CD8-positive, alpha-beta memory T cell (primary cell): ENCODE measurements at regions not wholly inside any gene's neighbourhood (a gene's known extent, or its start where the extent isn't known, plus 50 kb on each side); places are given as distances from the start of the nearest gene placed in this dataset.

Experiments
- CTCF ChIA-PET: fragments of 350-600 bp; sonication (Branson Sonifier 250); formaldehyde crosslinking; loops from one replicate; lab custom pipeline; 2021; ENCODE audit warnings: antibody characterized with exemption; lab: Charles Lee
- POLR2A ChIA-PET: fragments of 350-600 bp; sonication (Branson Sonifier 250); formaldehyde crosslinking; loops from one replicate; lab custom pipeline; 2021; ENCODE audit warnings: antibody characterized with exemption; lab: Charles Lee
- DNase-seq, 5 donors: peaks; one replicate each; pipeline versions ENCODE4 v3.0.0 to v3.0.0-alpha.2; 2020 to 2022; ENCODE audit warnings: mixed read lengths in 1 of 5
- H3K27ac ChIP-seq: one replicate; pipeline ENCODE4 v1.7.0; 2013; ENCODE audit warnings: low read depth, mild to moderate bottlenecking, low read length, moderate library complexity
- H3K27me3 ChIP-seq: 2 replicates; pipeline ENCODE4 v1.7.0; 2013; ENCODE audit warnings: low read length, mild to moderate bottlenecking; ENCODE audit not compliant: insufficient read depth, poor library complexity, severe bottlenecking
- H3K36me3 ChIP-seq: 2 replicates; pipeline ENCODE4 v1.7.0; 2013; ENCODE audit warnings: mild to moderate bottlenecking, low read length, moderate library complexity; ENCODE audit not compliant: insufficient read depth
- H3K4me1 ChIP-seq: 2 replicates; pipeline ENCODE4 v1.7.0; 2013; ENCODE audit warnings: mild to moderate bottlenecking, low read length, moderate library complexity; ENCODE audit not compliant: insufficient read depth
- H3K4me3 ChIP-seq: 2 replicates; pipeline ENCODE4 v1.7.0; 2013; ENCODE audit warnings: mild to moderate bottlenecking, low read length
- H3K9me3 ChIP-seq: 2 replicates; pipeline ENCODE4 v1.7.0; 2013; ENCODE audit warnings: mild to moderate bottlenecking, low read length
- H3K27ac Mint-ChIP-seq, 8 donors: one replicate each; pipeline ENCODE4 v1.8.0; 2020 to 2021; ENCODE audit warnings: mixed read lengths in 8 of 8, mild to moderate bottlenecking in 6 of 8, inconsistent platforms in 3 of 8, moderate library complexity in 3 of 8
- H3K27me3 Mint-ChIP-seq, 2 donors: one replicate each; pipeline ENCODE4 v1.8.0; 2020 to 2021; ENCODE audit warnings: mixed read lengths in 2 of 2, mild to moderate bottlenecking in 1 of 2, moderate library complexity in 1 of 2
- H3K36me3 Mint-ChIP-seq, 3 donors: one replicate each; pipeline ENCODE4 v1.8.0; 2020 to 2021; ENCODE audit warnings: mixed read lengths in 3 of 3, inconsistent platforms in 1 of 3, mild to moderate bottlenecking in 1 of 3
- H3K4me1 Mint-ChIP-seq, 3 donors: one replicate each; pipeline ENCODE4 v1.8.0; 2020 to 2021; ENCODE audit warnings: mixed read lengths in 3 of 3, inconsistent platforms in 1 of 3, mild to moderate bottlenecking in 1 of 3
- H3K4me3 Mint-ChIP-seq, 7 donors: one replicate each; pipeline ENCODE4 v1.8.0; 2020 to 2021; ENCODE audit warnings: mixed read lengths in 7 of 7, mild to moderate bottlenecking in 6 of 7, moderate library complexity in 4 of 7, inconsistent platforms in 2 of 7
- H3K9me3 Mint-ChIP-seq, 5 donors: one replicate each; pipeline ENCODE4 v1.8.0; 2020 to 2022; ENCODE audit warnings: mixed read lengths in 5 of 5, mild to moderate bottlenecking in 3 of 5, moderate library complexity in 2 of 5, inconsistent platforms in 1 of 5

DNA sequence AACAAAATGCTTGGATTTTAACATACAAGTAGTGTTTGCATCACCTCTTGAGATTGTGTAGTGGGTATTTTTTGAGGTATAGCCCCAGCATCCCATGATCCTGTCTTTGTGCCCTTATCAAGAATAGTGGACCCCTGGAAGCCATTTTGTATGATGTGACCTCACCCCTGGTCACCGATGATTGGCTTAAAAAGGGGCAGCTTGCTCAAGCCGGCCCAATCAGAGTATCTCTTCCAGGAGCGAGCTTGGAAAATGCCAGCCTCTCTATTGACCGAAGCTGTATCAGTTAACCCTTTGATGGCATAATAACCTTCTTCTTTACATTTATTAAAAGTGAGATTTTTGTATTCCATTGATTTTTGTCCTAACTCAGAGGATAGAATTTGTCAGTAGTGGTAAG, 55.5 kb upstream of the FAM20A start:
- Histone ChIP-seq H3K9me3 (no peaks in the 10 kb centered on the region), H3K27me3 (no peaks in the 10 kb centered on the region), H3K27ac (no peak overlapping the region), H3K36me3 (no peaks in the 10 kb centered on the region), H3K4me3 (no peak overlapping the region), H3K4me1 (no peaks in the 10 kb centered on the region)
- DNase-seq = no peak
- Mint-ChIP-seq H3K4me1 (no peaks in the 10 kb centered on the region), H3K36me3 (no peaks in the 10 kb centered on the region), H3K4me3 (no peak overlapping the region), H3K27ac (no peak overlapping the region), H3K9me3 (peaks cover 0 to 2% (median 0%) of the 10 kb centered on the region in 5 donors), H3K27me3 (peaks cover 6 to 28% of the 10 kb centered on the region in 2 donors)
- POLR2A ChIA-PET = no interaction called here
- CTCF ChIA-PET = no interaction called here
